Osteocyte (in vitro differentiated cells): ENCODE measurements at regions not wholly inside any gene's neighbourhood (a gene's known extent, or its start where the extent isn't known, plus 50 kb on each side); places are given as distances from the start of the nearest gene placed in this dataset.
"Not testable (repeated sequence)": the region's sequence is repeated elsewhere in the genome, so short reads cannot be mapped to it uniquely, and the experiment has no call there.

Experiments
- DNase-seq: peaks from one replicate; pipeline ENCODE4 v3.0.0; 2021; ENCODE audit warnings: mixed read lengths; ENCODE audit not compliant: unreplicated experiment; ENCODE audit errors: extremely low spot score
- H3K27ac Mint-ChIP-seq: one replicate; pipeline ENCODE4 v1.8.0; 2021; ENCODE audit warnings: mild to moderate bottlenecking, mixed read lengths; ENCODE audit not compliant: unreplicated experiment
- H3K27me3 Mint-ChIP-seq: one replicate; pipeline ENCODE4 v1.8.0; 2021; ENCODE audit warnings: mixed read lengths; ENCODE audit not compliant: unreplicated experiment
- H3K36me3 Mint-ChIP-seq: one replicate; pipeline ENCODE4 v1.8.0; 2021; ENCODE audit warnings: mixed read lengths; ENCODE audit not compliant: unreplicated experiment
- H3K4me1 Mint-ChIP-seq: one replicate; pipeline ENCODE4 v1.8.0; 2021; ENCODE audit warnings: mixed read lengths; ENCODE audit not compliant: unreplicated experiment
- H3K4me3 Mint-ChIP-seq: one replicate; pipeline ENCODE4 v1.8.0; 2021; ENCODE audit warnings: mild to moderate bottlenecking, moderate library complexity, mixed read lengths; ENCODE audit not compliant: unreplicated experiment
- H3K9me3 Mint-ChIP-seq: one replicate; pipeline ENCODE4 v1.8.0; 2021; ENCODE audit warnings: mixed read lengths; ENCODE audit not compliant: unreplicated experiment
- TF ChIP-seq, protein P1 (sequence below): fragments of 200-600 bp; sonication (generic); IDR thresholded peaks from 2 replicates; pipeline ENCODE4 v1.5.0; 2021; ENCODE audit warnings: antibody characterized with exemption, mild to moderate bottlenecking, moderate library complexity

DNA sequence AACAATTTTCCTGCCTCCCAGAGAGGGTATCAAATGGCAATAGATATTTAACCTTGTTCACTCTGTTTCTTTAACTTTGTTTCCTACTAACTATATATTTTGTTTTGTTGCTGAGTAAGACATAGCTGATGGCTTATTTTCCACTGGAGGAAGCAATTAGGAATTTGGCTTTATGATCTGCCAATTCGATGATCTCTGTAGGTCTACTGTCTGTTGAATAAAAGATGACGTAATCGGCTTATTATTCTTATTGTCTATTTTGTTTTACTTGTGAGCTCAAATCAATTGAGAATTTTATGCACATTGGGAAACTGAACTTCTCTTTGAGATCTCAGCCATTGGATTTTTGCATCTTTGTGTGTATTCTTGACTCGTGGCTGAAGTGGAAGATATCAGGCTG is 862.6 kb downstream of the EFNB2 start:
- TF ChIP-seq, protein P1, sequence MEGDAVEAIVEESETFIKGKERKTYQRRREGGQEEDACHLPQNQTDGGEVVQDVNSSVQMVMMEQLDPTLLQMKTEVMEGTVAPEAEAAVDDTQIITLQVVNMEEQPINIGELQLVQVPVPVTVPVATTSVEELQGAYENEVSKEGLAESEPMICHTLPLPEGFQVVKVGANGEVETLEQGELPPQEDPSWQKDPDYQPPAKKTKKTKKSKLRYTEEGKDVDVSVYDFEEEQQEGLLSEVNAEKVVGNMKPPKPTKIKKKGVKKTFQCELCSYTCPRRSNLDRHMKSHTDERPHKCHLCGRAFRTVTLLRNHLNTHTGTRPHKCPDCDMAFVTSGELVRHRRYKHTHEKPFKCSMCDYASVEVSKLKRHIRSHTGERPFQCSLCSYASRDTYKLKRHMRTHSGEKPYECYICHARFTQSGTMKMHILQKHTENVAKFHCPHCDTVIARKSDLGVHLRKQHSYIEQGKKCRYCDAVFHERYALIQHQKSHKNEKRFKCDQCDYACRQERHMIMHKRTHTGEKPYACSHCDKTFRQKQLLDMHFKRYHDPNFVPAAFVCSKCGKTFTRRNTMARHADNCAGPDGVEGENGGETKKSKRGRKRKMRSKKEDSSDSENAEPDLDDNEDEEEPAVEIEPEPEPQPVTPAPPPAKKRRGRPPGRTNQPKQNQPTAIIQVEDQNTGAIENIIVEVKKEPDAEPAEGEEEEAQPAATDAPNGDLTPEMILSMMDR: no peak
- H3K27ac Mint-ChIP-seq: no peak overlapping the region
- H3K27me3 Mint-ChIP-seq: no peaks in the 10 kb centered on the region
- no peak for DNase-seq
- H3K9me3 Mint-ChIP-seq: peaks cover 4% of the 10 kb centered on the region
- H3K36me3 Mint-ChIP-seq: no peaks in the 10 kb centered on the region
- peaks cover 8% of the 10 kb centered on the region for H3K4me1 Mint-ChIP-seq
- H3K4me3 Mint-ChIP-seq: no peak overlapping the region

DNA sequence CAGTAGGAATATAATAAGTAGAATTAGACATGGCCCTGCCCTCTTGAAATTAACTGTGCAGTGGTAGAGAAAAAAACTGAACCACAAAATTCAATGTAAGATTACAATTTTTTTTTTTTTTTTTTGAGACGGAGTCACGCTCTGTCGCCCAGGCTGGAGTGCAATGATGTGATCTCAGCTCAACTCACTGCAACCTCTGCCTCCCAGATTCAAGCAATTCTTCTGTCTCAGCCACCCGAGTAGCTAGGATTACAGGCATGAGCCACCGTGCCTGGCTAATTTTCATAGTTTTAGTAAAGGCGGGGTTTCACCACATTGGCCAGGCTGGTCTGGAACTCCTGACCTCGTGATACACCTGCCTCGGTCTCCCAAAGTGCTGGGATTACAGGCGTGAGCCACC is 864.3 kb downstream of the EFNB2 start:
- H3K36me3 Mint-ChIP-seq, H3K4me1 Mint-ChIP-seq, H3K9me3 Mint-ChIP-seq, H3K4me3 Mint-ChIP-seq, DNase-seq, H3K27me3 Mint-ChIP-seq, H3K27ac Mint-ChIP-seq: not testable (repeated sequence)

DNA sequence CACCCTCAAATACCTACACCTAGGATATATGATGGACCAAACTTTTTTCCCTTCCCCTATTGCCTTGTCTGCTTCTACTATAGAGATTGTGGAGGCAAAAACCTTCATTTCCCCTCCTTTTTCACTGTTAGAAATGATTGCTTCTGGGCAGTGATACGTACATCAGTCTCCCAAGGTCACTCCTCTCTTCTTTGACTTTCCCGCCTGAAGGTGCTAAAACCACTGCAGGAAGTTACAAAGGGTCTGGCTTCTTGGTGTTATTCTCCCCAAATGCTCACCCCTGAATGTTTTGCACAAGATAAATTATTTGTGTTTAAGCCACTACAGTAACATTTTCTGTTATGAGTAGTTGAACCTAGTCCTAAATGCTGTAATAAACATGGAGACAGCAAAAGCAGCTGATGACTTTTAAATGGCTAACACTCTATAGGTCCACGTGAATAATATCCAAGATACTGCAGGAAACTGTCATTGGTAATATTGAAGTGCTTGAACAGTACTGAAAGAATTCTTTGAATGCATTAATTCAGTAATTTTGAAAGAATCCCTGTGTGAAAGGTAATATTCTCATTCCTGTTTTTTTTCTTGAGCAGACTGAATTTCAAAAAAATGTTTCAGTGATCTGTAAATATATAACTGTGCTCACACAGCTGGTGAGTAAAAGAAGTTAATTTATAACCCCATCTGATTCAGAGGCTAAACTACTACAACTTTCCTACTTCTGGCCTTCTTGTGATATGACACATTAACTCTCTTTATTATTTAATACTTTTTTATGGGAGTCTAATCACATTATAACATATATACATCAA is 865.1 kb downstream of the EFNB2 start:
- Mint-ChIP-seq H3K27ac (no peak overlapping the region), H3K4me3 (no peak overlapping the region), H3K4me1 (peaks cover 8% of the 10 kb centered on the region), H3K9me3 (peaks cover 6% of the 10 kb centered on the region), H3K36me3 (no peaks in the 10 kb centered on the region), H3K27me3 (no peaks in the 10 kb centered on the region)
- TF ChIP-seq, protein P1: no peak
- DNase-seq: no peak

DNA sequence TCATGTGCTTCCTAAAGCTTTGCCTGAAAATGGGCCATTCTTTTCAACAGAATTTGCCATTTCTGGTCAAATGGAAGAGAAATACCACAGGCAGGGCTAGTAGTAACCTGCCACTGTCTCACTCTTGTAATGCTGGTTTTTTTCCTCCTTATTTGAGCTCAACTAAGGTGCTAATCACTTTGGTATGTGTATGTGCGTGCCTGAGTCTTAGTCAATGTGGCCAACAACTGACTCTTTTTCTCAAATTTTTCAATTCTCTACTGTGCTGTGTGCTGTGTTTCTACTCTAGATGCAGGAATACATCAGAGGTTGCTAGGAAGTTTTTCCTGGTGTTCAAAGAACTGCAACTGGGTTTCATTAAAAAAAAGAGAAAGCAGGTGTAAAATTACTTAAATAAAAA is 870.2 kb downstream of the EFNB2 start:
- H3K9me3 Mint-ChIP-seq: peaks cover 6% of the 10 kb centered on the region
- H3K4me3 Mint-ChIP-seq: no peak overlapping the region
- peaks cover under 1% of the 10 kb centered on the region for H3K4me1 Mint-ChIP-seq
- TF ChIP-seq, protein P1: no peak
- H3K27me3 Mint-ChIP-seq: no peaks in the 10 kb centered on the region
- H3K27ac Mint-ChIP-seq: no peak overlapping the region
- no peak for DNase-seq
- no peaks in the 10 kb centered on the region for H3K36me3 Mint-ChIP-seq

DNA sequence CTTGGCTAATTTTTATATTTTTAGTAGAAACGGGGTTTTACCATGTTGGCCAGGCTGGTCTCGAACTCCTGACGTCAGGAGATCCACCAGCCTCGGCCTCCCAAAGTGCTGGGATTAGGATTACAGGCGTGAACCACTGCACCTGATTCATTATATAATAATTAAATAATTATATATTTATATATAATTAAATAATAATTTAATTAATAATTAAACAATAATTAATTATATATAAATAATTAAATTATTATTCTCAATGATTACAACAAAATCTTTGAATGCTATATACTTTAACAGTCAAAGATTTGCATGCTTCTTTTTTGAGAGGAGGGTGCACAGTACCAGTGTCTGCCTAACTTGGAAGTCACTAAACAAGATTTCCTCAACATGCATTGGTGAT is 872.3 kb downstream of the EFNB2 start:
- H3K36me3 Mint-ChIP-seq: no peaks in the 10 kb centered on the region
- DNase-seq: no peak
- no peak overlapping the region for H3K4me3 Mint-ChIP-seq
- peaks cover 1% of the 10 kb centered on the region for H3K4me1 Mint-ChIP-seq
- no peaks in the 10 kb centered on the region for H3K27me3 Mint-ChIP-seq
- TF ChIP-seq, protein P1: no peak
- no peak overlapping the region for H3K27ac Mint-ChIP-seq
- H3K9me3 Mint-ChIP-seq: peaks cover 7% of the 10 kb centered on the region
